Calu3 (cell line): ENCODE measurements at regions not wholly inside any gene's neighbourhood (a gene's known extent, or its start where the extent isn't known, plus 50 kb on each side); places are given as distances from the start of the nearest gene placed in this dataset.

ENCODE experiments used
- BruUV-seq: library from RNA; stranded (reverse); fragments of 400-500 nt; replicated peaks from 2 replicates; lab custom pipeline; 2021; lab: Mats Ljungman, UMichigan
- CTCF ChIA-PET: fragments of 300-600 bp; sonication (Branson Sonifier 250); formaldehyde crosslinking; loops from one replicate; lab custom pipeline; 2022; ENCODE audit warnings: antibody characterized with exemption; lab: Charles Lee
- DNase-seq: peaks from one replicate; pipeline ENCODE4 v3.0.0; 2022
- H3K27ac Mint-ChIP-seq: one replicate; pipeline ENCODE4 v1.8.0; 2022; ENCODE audit warnings: mixed read lengths; ENCODE audit not compliant: unreplicated experiment
- H3K27me3 Mint-ChIP-seq: one replicate; pipeline ENCODE4 v1.8.0; 2022; ENCODE audit warnings: mixed read lengths; ENCODE audit not compliant: unreplicated experiment
- H3K36me3 Mint-ChIP-seq: one replicate; pipeline ENCODE4 v1.8.0; 2022; ENCODE audit warnings: mild to moderate bottlenecking, moderate library complexity, mixed read lengths; ENCODE audit not compliant: insufficient read depth, unreplicated experiment
- H3K4me1 Mint-ChIP-seq: one replicate; pipeline ENCODE4 v1.8.0; 2022; ENCODE audit warnings: mild to moderate bottlenecking, low read depth, mixed read lengths; ENCODE audit not compliant: unreplicated experiment
- H3K4me3 Mint-ChIP-seq: one replicate; pipeline ENCODE4 v1.8.0; 2022; ENCODE audit warnings: mild to moderate bottlenecking, low read depth, moderate library complexity, mixed read lengths; ENCODE audit not compliant: unreplicated experiment
- H3K9me3 Mint-ChIP-seq: one replicate; pipeline ENCODE4 v1.8.0; 2022; ENCODE audit warnings: low read depth, mixed read lengths; ENCODE audit not compliant: unreplicated experiment
- intact Hi-C: fragments of 100-400 bp; cut with micrococcal nuclease; formaldehyde crosslinking; loops from one replicate; pipeline ENCODE4 v1.10.0; 2022; ENCODE audit not compliant: unreplicated experiment
- TF ChIP-seq, protein P1 (sequence below): fragments of 200-600 bp; IDR thresholded peaks from one replicate; pipeline ENCODE4 v1.8.0; 2022; ENCODE audit warnings: antibody characterized with exemption; ENCODE audit not compliant: unreplicated experiment

DNA sequence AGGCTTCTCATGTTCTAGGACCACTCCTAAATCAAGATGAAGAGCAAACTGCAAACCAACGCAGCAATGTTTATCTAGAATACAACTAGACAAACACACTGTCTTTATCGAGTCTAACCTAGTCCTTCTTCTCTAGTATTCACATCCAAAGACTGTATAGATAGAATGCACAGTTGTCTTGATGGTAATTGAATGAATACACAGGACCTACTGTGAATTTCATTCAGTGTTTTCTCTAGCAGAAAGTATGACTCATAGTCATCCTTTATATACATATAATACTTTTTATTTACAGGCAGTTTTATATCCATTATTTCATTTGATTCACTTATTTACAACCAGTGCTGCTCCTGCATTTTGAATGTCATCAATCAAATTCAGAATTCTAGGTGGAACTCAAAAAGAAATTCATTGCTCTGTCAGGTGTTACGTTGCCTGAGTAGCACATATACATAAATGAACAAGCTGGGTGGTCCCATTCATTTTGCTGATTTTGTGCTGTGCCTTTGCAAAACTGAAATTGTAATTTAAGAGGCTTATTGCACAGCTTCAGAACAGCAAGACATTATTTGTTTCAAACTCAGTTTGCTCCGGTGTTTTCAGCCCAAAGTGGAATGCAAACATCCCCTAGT is 374.8 kb downstream of the EPHA4 start:
- no peak overlapping the region for H3K27ac Mint-ChIP-seq
- no peaks in the 10 kb centered on the region for H3K36me3 Mint-ChIP-seq
- no peak for DNase-seq
- BruUV-seq: no TSS peak
- CTCF ChIA-PET: no interaction called here
- no peaks in the 10 kb centered on the region for H3K4me1 Mint-ChIP-seq
- TF ChIP-seq, protein P1, sequence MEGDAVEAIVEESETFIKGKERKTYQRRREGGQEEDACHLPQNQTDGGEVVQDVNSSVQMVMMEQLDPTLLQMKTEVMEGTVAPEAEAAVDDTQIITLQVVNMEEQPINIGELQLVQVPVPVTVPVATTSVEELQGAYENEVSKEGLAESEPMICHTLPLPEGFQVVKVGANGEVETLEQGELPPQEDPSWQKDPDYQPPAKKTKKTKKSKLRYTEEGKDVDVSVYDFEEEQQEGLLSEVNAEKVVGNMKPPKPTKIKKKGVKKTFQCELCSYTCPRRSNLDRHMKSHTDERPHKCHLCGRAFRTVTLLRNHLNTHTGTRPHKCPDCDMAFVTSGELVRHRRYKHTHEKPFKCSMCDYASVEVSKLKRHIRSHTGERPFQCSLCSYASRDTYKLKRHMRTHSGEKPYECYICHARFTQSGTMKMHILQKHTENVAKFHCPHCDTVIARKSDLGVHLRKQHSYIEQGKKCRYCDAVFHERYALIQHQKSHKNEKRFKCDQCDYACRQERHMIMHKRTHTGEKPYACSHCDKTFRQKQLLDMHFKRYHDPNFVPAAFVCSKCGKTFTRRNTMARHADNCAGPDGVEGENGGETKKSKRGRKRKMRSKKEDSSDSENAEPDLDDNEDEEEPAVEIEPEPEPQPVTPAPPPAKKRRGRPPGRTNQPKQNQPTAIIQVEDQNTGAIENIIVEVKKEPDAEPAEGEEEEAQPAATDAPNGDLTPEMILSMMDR: no peak
- intact Hi-C loops: no loop called here
- H3K4me3 Mint-ChIP-seq: no peak overlapping the region
- no peaks in the 10 kb centered on the region for H3K27me3 Mint-ChIP-seq
- H3K9me3 Mint-ChIP-seq: no peaks in the 10 kb centered on the region

DNA sequence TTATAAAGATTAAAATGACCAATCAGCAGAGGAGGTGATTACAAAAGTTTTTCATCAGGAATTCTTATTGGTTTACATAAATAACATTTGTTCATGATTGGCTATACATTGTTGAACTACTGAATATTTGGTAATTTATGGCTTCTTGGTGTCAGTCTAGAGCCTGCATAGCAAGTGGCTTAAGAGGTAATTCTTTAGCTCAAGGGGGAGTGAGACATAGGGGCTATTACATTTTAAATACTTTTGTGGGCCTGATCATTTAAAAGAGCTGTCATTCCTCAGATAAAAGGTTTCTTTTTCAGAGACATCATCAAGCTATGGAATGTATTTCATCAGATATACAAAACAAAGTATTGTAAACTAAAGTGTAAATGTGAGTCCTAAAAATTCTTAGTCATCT is 373.8 kb downstream of the EPHA4 start:
- H3K4me3 Mint-ChIP-seq: no peak overlapping the region
- DNase-seq: no peak
- H3K4me1 Mint-ChIP-seq: no peaks in the 10 kb centered on the region
- H3K36me3 Mint-ChIP-seq: no peaks in the 10 kb centered on the region
- H3K9me3 Mint-ChIP-seq: no peaks in the 10 kb centered on the region
- intact Hi-C loops: no loop called here
- BruUV-seq: no TSS peak
- TF ChIP-seq, protein P1: no peak
- CTCF ChIA-PET: interaction anchor here (0.6 kb wide), 1 partner anchor 301 kb away, joined by 4 read pairs; no protein-coding TSS in a partner anchor
- H3K27me3 Mint-ChIP-seq: no peaks in the 10 kb centered on the region
- no peak overlapping the region for H3K27ac Mint-ChIP-seq

DNA sequence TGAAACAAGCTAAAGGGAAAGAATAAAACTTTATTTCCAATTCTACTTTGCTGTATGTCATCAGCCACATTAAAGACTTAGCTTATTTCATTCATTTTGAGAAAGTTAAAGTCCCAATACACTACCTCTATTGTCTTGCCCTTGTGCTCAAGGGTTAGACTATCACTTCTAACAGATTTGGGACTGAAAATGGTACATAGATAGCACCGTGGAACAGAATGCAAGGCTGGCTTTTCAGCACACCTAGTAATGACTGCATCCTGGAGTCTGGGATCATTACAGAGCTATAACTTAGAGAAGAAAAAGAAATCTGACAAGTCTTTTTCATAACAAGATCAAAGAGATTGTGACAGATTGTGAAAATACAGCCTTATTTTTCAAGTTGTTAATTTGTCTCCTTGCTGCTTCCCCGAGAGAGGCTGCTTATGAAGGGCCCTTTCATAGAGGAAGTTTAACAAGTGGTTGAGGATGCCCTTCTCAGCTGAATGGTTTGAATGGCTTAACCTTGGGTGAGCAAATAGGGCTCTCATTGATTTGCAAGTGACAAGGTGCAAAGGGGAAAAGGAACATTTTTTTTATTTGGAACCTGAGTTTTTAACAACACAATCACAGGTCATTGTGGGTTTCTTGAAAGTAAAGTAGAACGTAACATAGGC is 371.8 kb downstream of the EPHA4 start:
- no peak for DNase-seq
- H3K27ac Mint-ChIP-seq: no peak overlapping the region
- H3K27me3 Mint-ChIP-seq: no peaks in the 10 kb centered on the region
- H3K9me3 Mint-ChIP-seq: no peaks in the 10 kb centered on the region
- TF ChIP-seq, protein P1: no peak
- no TSS peak for BruUV-seq
- no peaks in the 10 kb centered on the region for H3K4me1 Mint-ChIP-seq
- intact Hi-C loops: no loop called here
- CTCF ChIA-PET: no interaction called here
- H3K36me3 Mint-ChIP-seq: no peaks in the 10 kb centered on the region
- no peak overlapping the region for H3K4me3 Mint-ChIP-seq

DNA sequence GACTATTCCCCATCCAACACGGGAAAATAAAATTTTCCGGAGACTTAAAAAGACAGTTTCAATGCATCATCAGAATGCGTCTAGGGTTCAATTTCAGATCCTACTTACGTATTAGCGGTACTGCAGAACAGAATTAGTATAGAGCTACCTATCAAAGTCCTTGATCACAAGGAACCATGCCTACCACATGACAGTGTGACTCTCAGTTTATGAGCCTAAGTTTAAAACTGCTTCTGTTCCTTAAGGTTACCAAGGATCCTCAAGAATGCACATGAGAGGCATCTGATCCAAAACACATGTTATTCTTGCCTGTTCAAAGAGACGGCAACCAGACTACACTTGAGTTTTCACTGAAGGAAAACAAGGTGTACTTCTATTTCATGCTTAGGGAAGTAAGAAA is 369.7 kb downstream of the EPHA4 start:
- no peak for DNase-seq
- Mint-ChIP-seq H3K9me3 (no peaks in the 10 kb centered on the region), H3K4me3 (no peak overlapping the region), H3K4me1 (no peaks in the 10 kb centered on the region), H3K36me3 (no peaks in the 10 kb centered on the region), H3K27me3 (no peaks in the 10 kb centered on the region), H3K27ac (no peak overlapping the region)
- CTCF ChIA-PET: no interaction called here
- BruUV-seq: no TSS peak
- intact Hi-C loops: no loop called here
- TF ChIP-seq, protein P1: no peak
